ENCODE measurements at regions not wholly inside any gene's neighbourhood (a gene's known extent, or its start where the extent isn't known, plus 50 kb on each side); places are given as distances from the start of the nearest gene placed in this dataset.
A peak's percentile ranks its signal among the peaks of the same experiment; 100 is the strongest.

GRCh38 chr2:207468488-207468887 lies 61.3 kb upstream of the CREB1 start:
- Histone ChIP-seq H3K4me1 (no peaks in the 10 kb centered on the region), H3K27me3 (no peaks in the 10 kb centered on the region), H3K27ac (peak overlapping the region in 1 of 2 donors; percentile 38), H3K4me3 (no peak overlapping the region), H3K36me3 (no peaks in the 10 kb centered on the region), H3K9me3 (no peaks in the 10 kb centered on the region)
- intact Hi-C loops (cut with DNase I; ENCODE audit: low total_unique reads) = no loop called here
- DNase-seq (ENCODE audit: low spot score in 2 of 2) = no peak
- TF ChIP-seq POLR2AphosphoS5 (IDR thresholded peaks at IDR 0.05) = no peak
- TF ChIP-seq POLR2A (IDR thresholded peaks at IDR 0.05) = no peak
- TF ChIP-seq CTCF (IDR thresholded peaks at IDR 0.05) = no peak

GRCh38 chr2:207469451-207469850 lies 60.3 kb upstream of the CREB1 start:
- H3K36me3 ChIP-seq = no peaks in the 10 kb centered on the region
- intact Hi-C loops (cut with DNase I; ENCODE audit: low total_unique reads) = no loop called here
- no peak overlapping the region for H3K27ac ChIP-seq
- no peaks in the 10 kb centered on the region for H3K27me3 ChIP-seq
- no peaks in the 10 kb centered on the region for H3K9me3 ChIP-seq
- no peak overlapping the region for H3K4me3 ChIP-seq
- H3K4me1 ChIP-seq = no peaks in the 10 kb centered on the region
- no peak for TF ChIP-seq CTCF (IDR thresholded peaks at IDR 0.05)
- TF ChIP-seq POLR2AphosphoS5 (IDR thresholded peaks at IDR 0.05) = no peak
- TF ChIP-seq POLR2A (IDR thresholded peaks at IDR 0.05) = no peak
- no peak for DNase-seq (ENCODE audit: low spot score in 2 of 2)

GRCh38 chr2:207469943-207470729 lies 59.6 kb upstream of the CREB1 start:
- no peak overlapping the region for H3K27ac ChIP-seq
- DNase-seq (ENCODE audit: low spot score in 2 of 2) = no peak
- intact Hi-C loops (cut with DNase I; ENCODE audit: low total_unique reads) = no loop called here
- no peaks in the 10 kb centered on the region for H3K9me3 ChIP-seq
- H3K27me3 ChIP-seq = no peaks in the 10 kb centered on the region
- H3K4me3 ChIP-seq = no peak overlapping the region
- no peaks in the 10 kb centered on the region for H3K4me1 ChIP-seq
- TF ChIP-seq POLR2AphosphoS5 (IDR thresholded peaks at IDR 0.05) (no peak), POLR2A (IDR thresholded peaks at IDR 0.05) (no peak), CTCF (IDR thresholded peaks at IDR 0.05) (no peak)
- H3K36me3 ChIP-seq = no peaks in the 10 kb centered on the region

- H3K9me3 ChIP-seq = no peaks in the 10 kb centered on the region
- H3K27me3 ChIP-seq = no peaks in the 10 kb centered on the region
- H3K27ac ChIP-seq = no peak overlapping the region
- intact Hi-C loops (cut with DNase I; ENCODE audit: low total_unique reads) = no loop called here
- H3K4me3 ChIP-seq = no peak overlapping the region
- TF ChIP-seq POLR2AphosphoS5 (IDR thresholded peaks at IDR 0.05) (no peak), POLR2A (IDR thresholded peaks at IDR 0.05) (no peak), CTCF (IDR thresholded peaks at IDR 0.05) (no peak)
- no peak for DNase-seq (ENCODE audit: low spot score in 2 of 2)
- H3K4me1 ChIP-seq = no peaks in the 10 kb centered on the region
- no peaks in the 10 kb centered on the region for H3K36me3 ChIP-seq
These were observed 58.5 kb upstream of the CREB1 start for GRCh38 chr2:207471261-207471660.

GRCh38 chr2:207472343-207473048 lies 57.3 kb upstream of the CREB1 start:
- Histone ChIP-seq H3K36me3 (no peaks in the 10 kb centered on the region), H3K27me3 (no peaks in the 10 kb centered on the region), H3K4me3 (no peak overlapping the region), H3K4me1 (no peaks in the 10 kb centered on the region), H3K9me3 (no peaks in the 10 kb centered on the region), H3K27ac (no peak overlapping the region)
- TF ChIP-seq CTCF (IDR thresholded peaks at IDR 0.05) (no peak), POLR2AphosphoS5 (IDR thresholded peaks at IDR 0.05) (no peak), POLR2A (IDR thresholded peaks at IDR 0.05) (no peak)
- intact Hi-C loops (cut with DNase I; ENCODE audit: low total_unique reads) = no loop called here
- no peak for DNase-seq (ENCODE audit: low spot score in 2 of 2)

Data from breast epithelium (tissue), 4 donors.